Loucy (cell line): ENCODE measurements at regions not wholly inside any gene's neighbourhood (a gene's known extent, or its start where the extent isn't known, plus 50 kb on each side); places are given as distances from the start of the nearest gene placed in this dataset.
"Not testable (repeated sequence)": the region's sequence is repeated elsewhere in the genome, so short reads cannot be mapped to it uniquely, and the experiment has no call there.

ENCODE experiments used
- H2AFZ ChIP-seq: fragments of 200-600 bp; sonication (generic); 2 replicates; pipeline ENCODE4 v1.6.0; 2016; ENCODE audit warnings: antibody characterized with exemption, mild to moderate bottlenecking, low read length, moderate library complexity
- H3F3A ChIP-seq: fragments of 200-600 bp; 2 replicates; pipeline ENCODE4 v1.6.0; 2016; ENCODE audit warnings: antibody characterized with exemption, low read depth, mild to moderate bottlenecking
- H3K27me3 ChIP-seq: fragments of 200-600 bp; sonication (generic); 2 replicates; pipeline ENCODE4 v1.6.1; 2014; ENCODE audit warnings: low read length, mild to moderate bottlenecking; ENCODE audit not compliant: insufficient read depth, poor library complexity, severe bottlenecking
- H3K36me3 ChIP-seq: fragments of 200-600 bp; sonication (generic); 2 replicates; pipeline ENCODE4 v1.6.1; 2016; ENCODE audit warnings: low read length; ENCODE audit not compliant: insufficient read depth
- H3K4me1 ChIP-seq: fragments of 200-600 bp; sonication (generic); 2 replicates; pipeline ENCODE4 v1.5.1; 2014; ENCODE audit warnings: low read length, mild to moderate bottlenecking; ENCODE audit not compliant: insufficient read depth, poor library complexity, severe bottlenecking
- H3K4me2 ChIP-seq: fragments of 200-600 bp; sonication (generic); 2 replicates; pipeline ENCODE4 v1.6.0; 2014; ENCODE audit warnings: antibody characterized with exemption, low read length, low read depth, mild to moderate bottlenecking; ENCODE audit not compliant: poor library complexity, severe bottlenecking
- H3K4me3 ChIP-seq: fragments of 200-600 bp; sonication (generic); 2 replicates; pipeline ENCODE4 v1.5.1; 2014; ENCODE audit warnings: low read length, mild to moderate bottlenecking, mixed read lengths; ENCODE audit not compliant: poor library complexity, severe bottlenecking
- H3K79me2 ChIP-seq: fragments of 200-600 bp; sonication (generic); 2 replicates; pipeline ENCODE4 v1.6.1; 2014; ENCODE audit warnings: low read length; ENCODE audit not compliant: insufficient read depth
- H3K9ac ChIP-seq: fragments of 200-600 bp; sonication (generic); 2 replicates; pipeline ENCODE4 v1.6.0; 2014; ENCODE audit warnings: mild to moderate bottlenecking, low read depth, low read length, moderate library complexity; ENCODE audit not compliant: poor library complexity, severe bottlenecking
- H3K9me2 ChIP-seq: fragments of 200-600 bp; sonication (generic); replicated peaks from 2 replicates; pipeline ENCODE4 v1.6.1; 2016; ENCODE audit warnings: low read depth, low read length, mixed read lengths
- H3K9me3 ChIP-seq: fragments of 200-600 bp; sonication (generic); 2 replicates; pipeline ENCODE4 v1.6.1; 2014; ENCODE audit warnings: mild to moderate bottlenecking, antibody characterized with exemption, low read length, low read depth; ENCODE audit not compliant: insufficient read depth
- H4K20me1 ChIP-seq: fragments of 200-600 bp; sonication (generic); 2 replicates; pipeline ENCODE4 v1.6.0; 2014; ENCODE audit warnings: antibody characterized with exemption, low read length, mild to moderate bottlenecking; ENCODE audit not compliant: insufficient read depth, poor library complexity, severe bottlenecking
- EZH2phosphoT487 ChIP-seq: fragments of 200-600 bp; IDR thresholded peaks from 2 replicates; pipeline ENCODE4 v1.6.1; 2018; ENCODE audit warnings: antibody characterized with exemption, mild to moderate bottlenecking, moderate library complexity, borderline replicate concordance
- TF ChIP-seq, protein P1 (sequence below): fragments of 200-600 bp; sonication (generic); conservative IDR thresholded peaks from 2 replicates; pipeline ENCODE4 v1.5.1; 2014; ENCODE audit warnings: mild to moderate bottlenecking, antibody characterized with exemption, low read length

DNA sequence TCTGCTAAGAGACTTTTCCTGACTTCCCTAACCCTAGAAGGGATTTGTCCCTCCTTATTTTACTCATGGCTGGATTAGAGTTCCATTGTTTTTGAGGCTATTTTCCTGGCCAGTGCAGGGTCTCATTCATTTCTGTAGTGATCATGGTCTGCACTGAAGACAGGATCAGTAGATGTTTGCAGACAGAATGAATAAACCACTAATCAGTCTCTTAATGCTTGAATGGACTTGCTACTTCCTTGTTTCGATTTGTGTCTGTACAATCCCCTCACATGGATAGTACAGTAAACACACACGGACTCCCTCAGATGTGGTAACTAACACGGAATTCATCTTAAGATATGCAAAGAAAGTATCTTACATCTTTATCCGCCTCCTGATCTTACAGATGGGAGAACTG is 102.6 kb upstream of the PRB2 start:
- no peak for TF ChIP-seq EZH2phosphoT487
- TF ChIP-seq, protein P1, sequence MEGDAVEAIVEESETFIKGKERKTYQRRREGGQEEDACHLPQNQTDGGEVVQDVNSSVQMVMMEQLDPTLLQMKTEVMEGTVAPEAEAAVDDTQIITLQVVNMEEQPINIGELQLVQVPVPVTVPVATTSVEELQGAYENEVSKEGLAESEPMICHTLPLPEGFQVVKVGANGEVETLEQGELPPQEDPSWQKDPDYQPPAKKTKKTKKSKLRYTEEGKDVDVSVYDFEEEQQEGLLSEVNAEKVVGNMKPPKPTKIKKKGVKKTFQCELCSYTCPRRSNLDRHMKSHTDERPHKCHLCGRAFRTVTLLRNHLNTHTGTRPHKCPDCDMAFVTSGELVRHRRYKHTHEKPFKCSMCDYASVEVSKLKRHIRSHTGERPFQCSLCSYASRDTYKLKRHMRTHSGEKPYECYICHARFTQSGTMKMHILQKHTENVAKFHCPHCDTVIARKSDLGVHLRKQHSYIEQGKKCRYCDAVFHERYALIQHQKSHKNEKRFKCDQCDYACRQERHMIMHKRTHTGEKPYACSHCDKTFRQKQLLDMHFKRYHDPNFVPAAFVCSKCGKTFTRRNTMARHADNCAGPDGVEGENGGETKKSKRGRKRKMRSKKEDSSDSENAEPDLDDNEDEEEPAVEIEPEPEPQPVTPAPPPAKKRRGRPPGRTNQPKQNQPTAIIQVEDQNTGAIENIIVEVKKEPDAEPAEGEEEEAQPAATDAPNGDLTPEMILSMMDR, result no peak
- no peaks in the 10 kb centered on the region for H3K9me2 ChIP-seq
- H3K79me2 ChIP-seq, result no peaks in the 10 kb centered on the region
- H3F3A ChIP-seq, result no peaks in the 10 kb centered on the region
- H3K4me3 ChIP-seq, result no peak overlapping the region
- H3K9me3 ChIP-seq, result no peaks in the 10 kb centered on the region
- H4K20me1 ChIP-seq, result no peaks in the 10 kb centered on the region
- no peak overlapping the region for H3K9ac ChIP-seq
- H3K4me2 ChIP-seq, result no peak overlapping the region
- H3K27me3 ChIP-seq, result no peaks in the 10 kb centered on the region
- no peaks in the 10 kb centered on the region for H3K4me1 ChIP-seq
- H3K36me3 ChIP-seq, result no peaks in the 10 kb centered on the region
- H2AFZ ChIP-seq, result no peak overlapping the region

DNA sequence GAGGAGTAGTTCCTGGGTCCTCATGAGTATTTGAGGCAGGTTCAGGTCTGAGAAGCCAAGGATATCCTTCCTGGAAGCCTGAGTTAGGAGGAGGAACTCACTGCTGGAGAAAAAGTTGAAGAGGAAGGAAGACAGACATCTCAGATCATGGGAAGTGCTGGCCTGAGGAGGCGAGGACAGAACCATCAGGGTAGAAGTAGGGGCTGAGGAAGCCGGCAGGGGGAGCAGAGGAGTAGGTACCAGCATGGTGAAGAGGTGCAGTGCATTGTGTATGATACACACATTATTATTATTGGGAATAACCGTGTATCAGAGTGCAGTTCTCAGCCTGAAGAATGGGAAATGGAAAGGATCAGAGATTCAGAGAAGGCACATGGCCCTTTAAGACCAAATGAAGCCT is 103.2 kb upstream of the PRB2 start:
- not testable (repeated sequence) for H3K79me2 ChIP-seq, H3F3A ChIP-seq, H3K9me2 ChIP-seq, H2AFZ ChIP-seq, H3K27me3 ChIP-seq, H3K4me3 ChIP-seq, H3K9ac ChIP-seq, H4K20me1 ChIP-seq, H3K4me2 ChIP-seq, H3K9me3 ChIP-seq, H3K36me3 ChIP-seq, H3K4me1 ChIP-seq
- TF ChIP-seq, protein P1, result peak; percentile 38

DNA sequence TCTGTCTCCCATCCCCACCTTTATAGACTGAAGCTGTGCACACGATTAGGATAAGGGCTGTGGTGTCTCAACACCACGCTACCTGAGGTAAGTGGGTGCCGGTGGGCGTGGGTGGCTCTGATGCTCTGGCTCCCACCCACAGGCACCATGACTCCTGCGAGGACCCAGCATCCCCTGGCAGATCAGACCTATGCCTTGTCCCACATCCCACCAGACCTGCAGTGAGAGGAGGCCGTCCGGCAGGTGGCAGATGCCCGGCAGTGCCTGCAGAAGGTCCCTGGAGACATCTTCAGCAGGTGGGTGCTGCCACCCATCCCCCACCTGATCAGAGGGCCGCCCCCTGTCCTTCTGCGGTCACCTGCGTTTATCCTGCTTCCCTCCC is 104.4 kb upstream of the PRB2 start:
- Histone ChIP-seq H3K4me2 (no peak overlapping the region), H3F3A (no peaks in the 10 kb centered on the region), H4K20me1 (no peaks in the 10 kb centered on the region), H2AFZ (no peak overlapping the region), H3K4me1 (no peaks in the 10 kb centered on the region), H3K4me3 (no peak overlapping the region), H3K27me3 (no peaks in the 10 kb centered on the region), H3K9me3 (no peaks in the 10 kb centered on the region), H3K36me3 (no peaks in the 10 kb centered on the region), H3K9ac (no peak overlapping the region), H3K79me2 (no peaks in the 10 kb centered on the region), H3K9me2 (no peaks in the 10 kb centered on the region)
- no peak for TF ChIP-seq EZH2phosphoT487
- TF ChIP-seq, protein P1, result no peak
